ENCODE measurements at regions not wholly inside any gene's neighbourhood (a gene's known extent, or its start where the extent isn't known, plus 50 kb on each side); places are given as distances from the start of the nearest gene placed in this dataset.

DNA sequence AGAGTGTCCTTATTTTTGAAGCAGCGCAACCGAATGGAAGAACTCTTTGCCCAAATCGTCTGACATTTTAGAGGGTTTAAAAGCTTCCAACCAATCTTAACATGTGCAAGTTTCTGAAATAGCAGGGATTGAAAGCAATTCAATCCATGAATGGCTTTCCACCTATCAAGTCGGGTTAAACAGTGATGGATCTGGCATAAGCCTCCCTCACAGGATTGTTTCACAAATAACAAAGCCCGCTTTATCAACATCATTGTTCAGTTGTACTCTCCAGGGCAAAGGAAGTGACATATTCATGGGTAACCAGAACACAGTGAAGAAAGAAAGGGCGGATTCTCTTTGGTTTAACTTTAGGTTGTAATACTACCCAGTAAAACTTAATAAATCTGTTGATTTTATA is 497.3 kb downstream of the MTRR start:
- FAIRE-seq (no peak), DNase-seq (ENCODE audit: low read depth in 1 of 2, low spot score in 1 of 2) (no peak), ATAC-seq (no peak)
- ChIA-PET CTCF (no interaction called here), POLR2A (no interaction called here)
- Histone ChIP-seq H3K4me1 (no peaks in the 10 kb centered on the region), H3K9me3 (no peaks in the 10 kb centered on the region), H3K4me3 (no peak overlapping the region), H3K4me2 (no peak overlapping the region), H3K27ac (no peak overlapping the region)
- 23% methylated on average over 6 of the region's 6 CpGs for WGBS (ENCODE audit: missing lambda C conversion rate)
- TF ChIP-seq CHD4 (IDR thresholded peaks at IDR 0.05; ENCODE audit: borderline replicate concordance) (no peak), TFCP2L1 (CRISPR knock-in tag; IDR thresholded peaks at IDR 0.05) (no peak), FOSL2 (IDR thresholded peaks at IDR 0.05) (no peak), FOSL2 (CRISPR knock-in tag; IDR thresholded peaks at IDR 0.05) (no peak), EP300 (IDR thresholded peaks at IDR 0.05) (no peak), FOSB (CRISPR knock-in tag; IDR thresholded peaks at IDR 0.05) (no peak), ZSCAN20 (CRISPR knock-in tag; IDR thresholded peaks at IDR 0.05) (no peak), POLR2A (IDR thresholded peaks at IDR 0.05; ENCODE audit: low read length) (no peak), PBX3 (IDR thresholded peaks at IDR 0.05) (no peak), POLR2AphosphoS2 (conservative IDR thresholded peaks at IDR 0.05; ENCODE audit: low read length) (no peak), BHLHE40 (IDR thresholded peaks at IDR 0.05; ENCODE audit: low read depth, low read length) (no peak), JUNB (IDR thresholded peaks at IDR 0.05) (no peak), RAD21 (conservative IDR thresholded peaks at IDR 0.05 in 1 of 2, IDR thresholded peaks at IDR 0.05 in 1 of 2) (no peak), MAFK (IDR thresholded peaks at IDR 0.05; ENCODE audit: partially characterized antibody) (no peak), CEBPB (IDR thresholded peaks at IDR 0.05) (no peak)

DNA sequence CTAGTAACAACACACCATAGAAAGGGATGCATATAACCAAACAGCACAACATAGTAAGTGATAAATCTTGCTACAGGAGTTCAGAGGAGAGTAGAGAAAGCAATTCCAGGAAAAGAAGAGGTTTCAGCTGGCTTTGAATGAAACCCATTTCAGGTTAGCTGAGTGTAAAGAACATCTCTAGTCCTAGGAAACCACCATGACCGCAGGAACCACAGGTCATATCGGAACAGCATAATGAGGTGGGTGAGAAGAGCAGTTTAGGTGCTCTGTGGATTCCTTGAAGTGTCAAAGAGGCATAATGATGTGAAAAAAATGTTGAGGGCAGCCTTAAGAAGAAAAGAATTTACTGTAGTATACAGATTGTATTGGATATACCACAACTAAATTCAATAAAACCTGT is 507.5 kb downstream of the MTRR start:
- H3K27ac ChIP-seq, result no peak overlapping the region
- ChIA-PET POLR2A (no interaction called here), CTCF (no interaction called here)
- ATAC-seq, result no peak
- no peak overlapping the region for H3K4me2 ChIP-seq
- no peak overlapping the region for H3K4me3 ChIP-seq
- FAIRE-seq, result no peak
- no peaks in the 10 kb centered on the region for H3K9me3 ChIP-seq
- H3K4me1 ChIP-seq, result no peaks in the 10 kb centered on the region
- no peak for DNase-seq (ENCODE audit: low read depth in 1 of 2, low spot score in 1 of 2)
- TF ChIP-seq JUNB (IDR thresholded peaks at IDR 0.05) (no peak), ZSCAN20 (CRISPR knock-in tag; IDR thresholded peaks at IDR 0.05) (no peak), CBX2 (IDR thresholded peaks at IDR 0.05; ENCODE audit: borderline replicate concordance, low read depth) (no peak)
- 2% methylated on average over 2 of the region's 2 CpGs for WGBS (ENCODE audit: missing lambda C conversion rate)

DNA sequence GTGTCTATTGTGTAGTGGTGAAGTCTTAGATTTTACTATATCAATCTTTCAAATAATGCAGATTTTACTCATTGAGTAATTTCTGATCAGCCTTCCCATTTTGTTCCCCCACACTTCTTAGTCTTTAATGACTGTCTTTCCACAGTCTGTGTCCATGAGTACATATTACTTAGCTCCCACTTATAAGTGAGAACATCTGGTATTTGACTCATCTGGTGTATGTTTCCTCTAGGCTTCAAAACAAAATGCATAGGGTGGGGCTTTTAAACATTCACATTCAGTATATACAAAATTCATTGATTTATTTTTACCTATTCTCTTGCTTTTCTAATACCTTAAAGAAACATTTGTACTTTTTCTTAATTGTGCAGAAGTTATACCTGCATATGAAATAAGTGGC is 513.0 kb downstream of the MTRR start:
- ChIA-PET POLR2A (no interaction called here), CTCF (no interaction called here)
- no peak for TF ChIP-seq HOXA7 (CRISPR knock-in tag; IDR thresholded peaks at IDR 0.05)
- TF ChIP-seq ZSCAN20 (CRISPR knock-in tag; IDR thresholded peaks at IDR 0.05), result no peak
- TF ChIP-seq RARB (CRISPR knock-in tag; IDR thresholded peaks at IDR 0.05), result no peak
- no peak for TF ChIP-seq EHMT2 (IDR thresholded peaks at IDR 0.05; ENCODE audit: low read depth)
- TF ChIP-seq POLR2AphosphoS2 (conservative IDR thresholded peaks at IDR 0.05; ENCODE audit: low read length), result no peak
- no peak for TF ChIP-seq NFE2L2 (conservative IDR thresholded peaks at IDR 0.05; ENCODE audit: low read length)
- H3K4me1 ChIP-seq, result no peaks in the 10 kb centered on the region
- H3K4me2 ChIP-seq, result no peak overlapping the region
- no peak for FAIRE-seq
- H3K9me3 ChIP-seq, result no peaks in the 10 kb centered on the region
- DNase-seq (ENCODE audit: low read depth in 1 of 2, low spot score in 1 of 2), result no peak
- H3K27ac ChIP-seq, result no peak overlapping the region
- H3K4me3 ChIP-seq, result no peak overlapping the region
- ATAC-seq, result no peak

DNA sequence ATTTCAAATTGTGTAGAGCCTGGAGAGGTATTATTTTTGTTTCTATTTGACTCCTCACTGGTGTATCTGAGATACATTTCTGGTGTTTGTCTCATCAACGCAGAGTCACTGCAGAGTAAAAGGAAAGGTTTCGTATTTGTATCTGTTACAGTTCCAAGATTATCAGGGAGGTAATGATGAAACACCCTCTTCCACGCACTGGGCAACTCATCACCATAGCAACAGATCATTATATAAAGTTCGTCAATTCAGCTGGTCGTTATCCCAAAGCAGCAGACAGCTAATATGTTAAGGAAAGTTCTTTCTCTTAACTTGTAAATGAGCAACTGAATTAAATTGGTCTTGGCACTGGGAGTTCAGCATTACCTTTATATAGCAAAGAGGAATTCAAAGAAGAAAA is 513.5 kb downstream of the MTRR start:
- FAIRE-seq (no peak), ATAC-seq (no peak), DNase-seq (ENCODE audit: low read depth in 1 of 2, low spot score in 1 of 2) (no peak)
- 1% methylated on average over 5 of the region's 5 CpGs for whole genome bisulfite sequencing (ENCODE audit: missing lambda C conversion rate)
- Histone ChIP-seq H3K4me1 (no peaks in the 10 kb centered on the region), H3K4me2 (no peak overlapping the region), H3K9me3 (no peaks in the 10 kb centered on the region), H3K27ac (no peak overlapping the region), H3K4me3 (no peak overlapping the region)
- ChIA-PET CTCF (no interaction called here), POLR2A (no interaction called here)
- TF ChIP-seq TP53 (CRISPR knock-in tag; IDR thresholded peaks at IDR 0.05), result no peak
- TF ChIP-seq USF2 (IDR thresholded peaks at IDR 0.05), result no peak
- no peak for TF ChIP-seq RFX5 (IDR thresholded peaks at IDR 0.05)
- TF ChIP-seq HMGXB4 (CRISPR knock-in tag; IDR thresholded peaks at IDR 0.05; ENCODE audit: borderline replicate concordance), result no peak
- TF ChIP-seq EP300 (IDR thresholded peaks at IDR 0.05), result no peak
- TF ChIP-seq CHD2 (IDR thresholded peaks at IDR 0.05; ENCODE audit: low read length, partially characterized antibody), result no peak
- TF ChIP-seq PHF8 (IDR thresholded peaks at IDR 0.05; ENCODE audit: borderline replicate concordance, low read depth), result no peak
- TF ChIP-seq MAZ (IDR thresholded peaks at IDR 0.05; ENCODE audit: borderline replicate concordance, low read depth, low read length), result no peak
- TF ChIP-seq RCOR1 (IDR thresholded peaks at IDR 0.05; ENCODE audit: low read depth, low read length), result no peak
- no peak for TF ChIP-seq KDM5A (IDR thresholded peaks at IDR 0.05)
- TF ChIP-seq RAD21 (conservative IDR thresholded peaks at IDR 0.05 in 1 of 2, IDR thresholded peaks at IDR 0.05 in 1 of 2), result no peak
- TF ChIP-seq EHF (CRISPR knock-in tag; IDR thresholded peaks at IDR 0.05), result no peak
- no peak for TF ChIP-seq HES2 (IDR thresholded peaks at IDR 0.05)
